ENCODE measurements at regions not wholly inside any gene's neighbourhood (a gene's known extent, or its start where the extent isn't known, plus 50 kb on each side); places are given as distances from the start of the nearest gene placed in this dataset.

- no peak for ATAC-seq
- intact Hi-C loops (cut with DNase I), result no loop called here
These were observed 113.8 kb upstream of the WDR17 start for GRCh38 chr4:175951794-175952193.

GRCh38 chr4:175953116-175953515 is 112.5 kb upstream of the WDR17 start:
- ATAC-seq (no peak), DNase-seq (no peak)
- no peak for TF ChIP-seq CTCF (IDR thresholded peaks at IDR 0.05)
- H3K4me3 ChIP-seq, result no peak overlapping the region
- no peak overlapping the region for H3K27ac ChIP-seq
- no peaks in the 10 kb centered on the region for H3K36me3 ChIP-seq
- intact Hi-C loops (cut with DNase I), result no loop called here
- H3K27me3 ChIP-seq, result no peaks in the 10 kb centered on the region
- no peaks in the 10 kb centered on the region for H3K9me3 ChIP-seq
- H3K4me1 ChIP-seq, result no peaks in the 10 kb centered on the region

More at GRCh38 chr4:175951794-175952193, 113.8 kb upstream of the WDR17 start:
- no peak for DNase-seq
- no peaks in the 10 kb centered on the region for H3K9me3 ChIP-seq
- no peak overlapping the region for H3K4me3 ChIP-seq
- no peaks in the 10 kb centered on the region for H3K27me3 ChIP-seq
- no peaks in the 10 kb centered on the region for H3K4me1 ChIP-seq
- H3K36me3 ChIP-seq, result no peaks in the 10 kb centered on the region
- H3K27ac ChIP-seq, result no peak overlapping the region
- no peak for TF ChIP-seq CTCF (IDR thresholded peaks at IDR 0.05)

GRCh38 chr4:175953960-175954521 is 111.6 kb upstream of the WDR17 start:
- H3K27me3 ChIP-seq, result no peaks in the 10 kb centered on the region
- DNase-seq (no peak), ATAC-seq (no peak)
- H3K27ac ChIP-seq, result no peak overlapping the region
- H3K36me3 ChIP-seq, result no peaks in the 10 kb centered on the region
- H3K4me3 ChIP-seq, result no peak overlapping the region
- no peaks in the 10 kb centered on the region for H3K9me3 ChIP-seq
- intact Hi-C loops (cut with DNase I), result no loop called here
- no peak for TF ChIP-seq CTCF (IDR thresholded peaks at IDR 0.05)
- H3K4me1 ChIP-seq, result no peaks in the 10 kb centered on the region

GRCh38 chr4:175954685-175955084 is 111.0 kb upstream of the WDR17 start:
- H3K4me3 ChIP-seq, result no peak overlapping the region
- H3K4me1 ChIP-seq, result no peaks in the 10 kb centered on the region
- H3K27me3 ChIP-seq, result no peaks in the 10 kb centered on the region
- ATAC-seq (no peak), DNase-seq (no peak)
- H3K36me3 ChIP-seq, result no peaks in the 10 kb centered on the region
- TF ChIP-seq CTCF (IDR thresholded peaks at IDR 0.05), result no peak
- intact Hi-C loops (cut with DNase I), result no loop called here
- no peak overlapping the region for H3K27ac ChIP-seq
- H3K9me3 ChIP-seq, result no peaks in the 10 kb centered on the region

- DNase-seq, result no peak
- Histone ChIP-seq H3K27me3 (no peaks in the 10 kb centered on the region), H3K4me3 (no peak overlapping the region), H3K9me3 (no peaks in the 10 kb centered on the region), H3K36me3 (no peaks in the 10 kb centered on the region), H3K4me1 (no peaks in the 10 kb centered on the region), H3K27ac (no peak overlapping the region)
- intact Hi-C loops (cut with DNase I), result no loop called here
- TF ChIP-seq CTCF (IDR thresholded peaks at IDR 0.05), result no peak
- ATAC-seq, result no peak
These were observed 104.0 kb upstream of the WDR17 start for GRCh38 chr4:175961604-175962003.

- no peak overlapping the region for H3K27ac ChIP-seq
- ATAC-seq (no peak), DNase-seq (no peak)
- no peaks in the 10 kb centered on the region for H3K4me1 ChIP-seq
- no peak overlapping the region for H3K4me3 ChIP-seq
- H3K9me3 ChIP-seq, result no peaks in the 10 kb centered on the region
- intact Hi-C loops (cut with DNase I), result no loop called here
- no peaks in the 10 kb centered on the region for H3K36me3 ChIP-seq
- no peaks in the 10 kb centered on the region for H3K27me3 ChIP-seq
- TF ChIP-seq CTCF (IDR thresholded peaks at IDR 0.05), result no peak
These were observed 95.6 kb upstream of the WDR17 start for GRCh38 chr4:175970072-175970471.

Data from upper lobe of right lung (tissue), 1 donor.